ENCODE measurements at regions not wholly inside any gene's neighbourhood (a gene's known extent, or its start where the extent isn't known, plus 50 kb on each side); places are given as distances from the start of the nearest gene placed in this dataset.

GRCh38 chr20:48571949-48572847 is 255.6 kb downstream of the PREX1 start:
- no peak overlapping the region for H3K27ac ChIP-seq (ENCODE audit: insufficient read depth, low read depth, low read length, poor library complexity, severe bottlenecking)

GRCh38 chr20:48569679-48570078 is 258.1 kb downstream of the PREX1 start:
- no peak overlapping the region for H3K27ac ChIP-seq (ENCODE audit: insufficient read depth, low read depth, low read length, poor library complexity, severe bottlenecking)

More at GRCh38 chr20:48571949-48572847, 255.6 kb downstream of the PREX1 start:
- WGBS, 2 experiments: 91 to 92% methylated on average over 14 of the region's 14 CpGs
- Histone ChIP-seq H3K27me3 (ENCODE audit: control insufficient read depth, insufficient read depth, low read length, poor library complexity, severe bottlenecking) (no peaks in the 10 kb centered on the region), H3K4me1 (ENCODE audit: control insufficient read depth, insufficient read depth, low read length) (no peaks in the 10 kb centered on the region), H3K36me3 (ENCODE audit: control insufficient read depth, insufficient read depth, low read length) (no peaks in the 10 kb centered on the region), H3K9me3 (ENCODE audit: control insufficient read depth, low read length) (no peaks in the 10 kb centered on the region), H3K4me3 (ENCODE audit: insufficient read depth, low read depth, low read length) (no peak overlapping the region)

GRCh38 chr20:48568520-48568919 is 259.3 kb downstream of the PREX1 start:
- Histone ChIP-seq H3K36me3 (ENCODE audit: control insufficient read depth, insufficient read depth, low read length) (no peaks in the 10 kb centered on the region), H3K9me3 (ENCODE audit: control insufficient read depth, low read length) (no peaks in the 10 kb centered on the region), H3K27ac (ENCODE audit: insufficient read depth, low read depth, low read length, poor library complexity, severe bottlenecking) (no peak overlapping the region), H3K4me3 (ENCODE audit: insufficient read depth, low read depth, low read length) (no peak overlapping the region), H3K27me3 (ENCODE audit: control insufficient read depth, insufficient read depth, low read length, poor library complexity, severe bottlenecking) (no peaks in the 10 kb centered on the region), H3K4me1 (ENCODE audit: control insufficient read depth, insufficient read depth, low read length) (no peaks in the 10 kb centered on the region)
- WGBS, 2 experiments: 93 to 97% methylated on average over 5 of the region's 5 CpGs

More at GRCh38 chr20:48569679-48570078, 258.1 kb downstream of the PREX1 start:
- Histone ChIP-seq H3K27me3 (ENCODE audit: control insufficient read depth, insufficient read depth, low read length, poor library complexity, severe bottlenecking) (no peaks in the 10 kb centered on the region), H3K36me3 (ENCODE audit: control insufficient read depth, insufficient read depth, low read length) (no peaks in the 10 kb centered on the region), H3K4me1 (ENCODE audit: control insufficient read depth, insufficient read depth, low read length) (no peaks in the 10 kb centered on the region), H3K9me3 (ENCODE audit: control insufficient read depth, low read length) (no peaks in the 10 kb centered on the region), H3K4me3 (ENCODE audit: insufficient read depth, low read depth, low read length) (no peak overlapping the region)
- 91 to 95% methylated on average over 9 of the region's 9 CpGs for WGBS, 2 experiments

- H3K27ac ChIP-seq (ENCODE audit: insufficient read depth, low read depth, low read length, poor library complexity, severe bottlenecking): no peak overlapping the region
- no peaks in the 10 kb centered on the region for H3K36me3 ChIP-seq (ENCODE audit: control insufficient read depth, insufficient read depth, low read length)
- no peaks in the 10 kb centered on the region for H3K27me3 ChIP-seq (ENCODE audit: control insufficient read depth, insufficient read depth, low read length, poor library complexity, severe bottlenecking)
- H3K4me3 ChIP-seq (ENCODE audit: insufficient read depth, low read depth, low read length): no peak overlapping the region
- H3K9me3 ChIP-seq (ENCODE audit: control insufficient read depth, low read length): no peaks in the 10 kb centered on the region
- H3K4me1 ChIP-seq (ENCODE audit: control insufficient read depth, insufficient read depth, low read length): no peaks in the 10 kb centered on the region
- WGBS, 2 experiments: 93 to 94% methylated on average over 5 of the region's 5 CpGs
These were observed 260.7 kb downstream of the PREX1 start for GRCh38 chr20:48567145-48567544.

GRCh38 chr20:48564982-48565539 is 262.7 kb downstream of the PREX1 start:
- no peaks in the 10 kb centered on the region for H3K27me3 ChIP-seq (ENCODE audit: control insufficient read depth, insufficient read depth, low read length, poor library complexity, severe bottlenecking)
- 81 to 82% methylated on average over 8 of the region's 8 CpGs for WGBS, 2 experiments
- H3K27ac ChIP-seq (ENCODE audit: insufficient read depth, low read depth, low read length, poor library complexity, severe bottlenecking): no peak overlapping the region
- H3K4me1 ChIP-seq (ENCODE audit: control insufficient read depth, insufficient read depth, low read length): no peaks in the 10 kb centered on the region
- no peaks in the 10 kb centered on the region for H3K9me3 ChIP-seq (ENCODE audit: control insufficient read depth, low read length)
- H3K4me3 ChIP-seq (ENCODE audit: insufficient read depth, low read depth, low read length): no peak overlapping the region
- no peaks in the 10 kb centered on the region for H3K36me3 ChIP-seq (ENCODE audit: control insufficient read depth, insufficient read depth, low read length)

GRCh38 chr20:48563191-48563870 is 264.5 kb downstream of the PREX1 start:
- no peaks in the 10 kb centered on the region for H3K4me1 ChIP-seq (ENCODE audit: control insufficient read depth, insufficient read depth, low read length)
- H3K9me3 ChIP-seq (ENCODE audit: control insufficient read depth, low read length): no peaks in the 10 kb centered on the region
- H3K36me3 ChIP-seq (ENCODE audit: control insufficient read depth, insufficient read depth, low read length): no peaks in the 10 kb centered on the region
- H3K27ac ChIP-seq (ENCODE audit: insufficient read depth, low read depth, low read length, poor library complexity, severe bottlenecking): no peak overlapping the region
- H3K27me3 ChIP-seq (ENCODE audit: control insufficient read depth, insufficient read depth, low read length, poor library complexity, severe bottlenecking): no peaks in the 10 kb centered on the region
- no peak overlapping the region for H3K4me3 ChIP-seq (ENCODE audit: insufficient read depth, low read depth, low read length)
- WGBS, 2 experiments: 94 to 95% methylated on average over 21 of the region's 21 CpGs

- H3K27me3 ChIP-seq (ENCODE audit: control insufficient read depth, insufficient read depth, low read length, poor library complexity, severe bottlenecking): no peaks in the 10 kb centered on the region
- WGBS, 2 experiments: 89 to 92% methylated on average over 5 of the region's 5 CpGs
- no peak overlapping the region for H3K27ac ChIP-seq (ENCODE audit: insufficient read depth, low read depth, low read length, poor library complexity, severe bottlenecking)
- no peaks in the 10 kb centered on the region for H3K9me3 ChIP-seq (ENCODE audit: control insufficient read depth, low read length)
- no peak overlapping the region for H3K4me3 ChIP-seq (ENCODE audit: insufficient read depth, low read depth, low read length)
- no peaks in the 10 kb centered on the region for H3K4me1 ChIP-seq (ENCODE audit: control insufficient read depth, insufficient read depth, low read length)
- H3K36me3 ChIP-seq (ENCODE audit: control insufficient read depth, insufficient read depth, low read length): no peaks in the 10 kb centered on the region
These were observed 265.1 kb downstream of the PREX1 start for GRCh38 chr20:48562586-48563116.

GRCh38 chr20:48558906-48559305 is 268.9 kb downstream of the PREX1 start:
- no peaks in the 10 kb centered on the region for H3K27me3 ChIP-seq (ENCODE audit: control insufficient read depth, insufficient read depth, low read length, poor library complexity, severe bottlenecking)
- peaks cover 5% of the 10 kb centered on the region for H3K4me1 ChIP-seq (ENCODE audit: control insufficient read depth, insufficient read depth, low read length)
- H3K27ac ChIP-seq (ENCODE audit: insufficient read depth, low read depth, low read length, poor library complexity, severe bottlenecking): no peak overlapping the region
- WGBS, 2 experiments: 82 to 84% methylated on average over 4 of the region's 4 CpGs
- H3K9me3 ChIP-seq (ENCODE audit: control insufficient read depth, low read length): no peaks in the 10 kb centered on the region
- H3K36me3 ChIP-seq (ENCODE audit: control insufficient read depth, insufficient read depth, low read length): no peaks in the 10 kb centered on the region
- H3K4me3 ChIP-seq (ENCODE audit: insufficient read depth, low read depth, low read length): no peak overlapping the region

- Histone ChIP-seq H3K9me3 (ENCODE audit: control insufficient read depth, low read length) (no peaks in the 10 kb centered on the region), H3K4me1 (ENCODE audit: control insufficient read depth, insufficient read depth, low read length) (peaks cover 5% of the 10 kb centered on the region), H3K27me3 (ENCODE audit: control insufficient read depth, insufficient read depth, low read length, poor library complexity, severe bottlenecking) (no peaks in the 10 kb centered on the region), H3K36me3 (ENCODE audit: control insufficient read depth, insufficient read depth, low read length) (no peaks in the 10 kb centered on the region), H3K27ac (ENCODE audit: insufficient read depth, low read depth, low read length, poor library complexity, severe bottlenecking) (no peak overlapping the region), H3K4me3 (ENCODE audit: insufficient read depth, low read depth, low read length) (no peak overlapping the region)
- WGBS, 2 experiments: 95 to 96% methylated on average over 3 of the region's 3 CpGs
These were observed 270.4 kb downstream of the PREX1 start for GRCh38 chr20:48557380-48557779.

GRCh38 chr20:48556956-48557355 is 270.8 kb downstream of the PREX1 start:
- no peaks in the 10 kb centered on the region for H3K9me3 ChIP-seq (ENCODE audit: control insufficient read depth, low read length)
- H3K4me1 ChIP-seq (ENCODE audit: control insufficient read depth, insufficient read depth, low read length): peaks cover 5% of the 10 kb centered on the region
- H3K27me3 ChIP-seq (ENCODE audit: control insufficient read depth, insufficient read depth, low read length, poor library complexity, severe bottlenecking): no peaks in the 10 kb centered on the region
- H3K4me3 ChIP-seq (ENCODE audit: insufficient read depth, low read depth, low read length): no peak overlapping the region
- WGBS, 2 experiments: 53 to 54% methylated on average over 6 of the region's 6 CpGs
- no peaks in the 10 kb centered on the region for H3K36me3 ChIP-seq (ENCODE audit: control insufficient read depth, insufficient read depth, low read length)
- no peak overlapping the region for H3K27ac ChIP-seq (ENCODE audit: insufficient read depth, low read depth, low read length, poor library complexity, severe bottlenecking)
